Fibroblast of skin of right quadriceps (primary cell): ENCODE measurements at regions not wholly inside any gene's neighbourhood (a gene's known extent, or its start where the extent isn't known, plus 50 kb on each side); places are given as distances from the start of the nearest gene placed in this dataset.
"Not testable (repeated sequence)": the region's sequence is repeated elsewhere in the genome, so short reads cannot be mapped to it uniquely, and the experiment has no call there.

Experiments used
- DNase-seq: peaks from one replicate; pipeline ENCODE4 v3.0.0-alpha.2; 2013

DNA sequence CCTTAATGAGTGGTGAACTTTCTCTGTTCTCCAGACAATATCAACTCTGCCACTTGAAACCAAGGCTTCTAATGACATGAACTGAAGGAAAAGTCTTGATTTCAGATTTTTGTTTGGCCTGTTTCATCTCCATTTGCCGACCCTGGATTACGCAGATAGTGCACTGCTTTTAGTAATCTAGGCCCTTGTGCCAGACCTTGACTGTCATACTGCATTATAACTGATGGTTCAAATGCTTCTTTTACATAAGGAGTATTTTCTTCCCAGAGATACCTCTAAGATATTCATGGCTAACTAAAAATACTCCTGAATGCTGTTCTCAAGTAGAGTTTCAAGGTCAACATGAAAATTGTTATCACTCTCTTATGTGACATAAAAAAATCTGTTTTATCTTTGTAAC is 238.7 kb upstream of the SEMA6A start:
- DNase-seq = no peak

DNA sequence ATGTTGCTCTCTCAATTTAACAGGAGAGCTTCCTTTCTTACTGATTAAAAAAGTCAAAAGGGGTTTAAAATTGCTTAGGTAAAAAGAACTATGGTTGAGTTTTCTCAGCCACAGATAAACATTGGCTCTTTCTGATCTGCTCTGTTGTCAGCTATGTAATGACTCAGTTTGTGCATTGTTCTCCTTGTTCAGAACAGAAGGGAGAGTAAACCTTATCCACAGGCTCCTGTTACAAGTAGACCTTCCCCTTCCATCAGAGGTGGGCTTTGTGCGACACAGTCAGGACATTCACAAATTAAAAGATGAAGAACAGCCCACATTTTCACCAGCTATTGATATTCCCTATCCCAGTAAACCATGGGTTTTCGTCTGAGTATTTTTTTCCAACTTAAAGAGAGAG is 236.3 kb upstream of the SEMA6A start:
- DNase-seq = no peak

DNA sequence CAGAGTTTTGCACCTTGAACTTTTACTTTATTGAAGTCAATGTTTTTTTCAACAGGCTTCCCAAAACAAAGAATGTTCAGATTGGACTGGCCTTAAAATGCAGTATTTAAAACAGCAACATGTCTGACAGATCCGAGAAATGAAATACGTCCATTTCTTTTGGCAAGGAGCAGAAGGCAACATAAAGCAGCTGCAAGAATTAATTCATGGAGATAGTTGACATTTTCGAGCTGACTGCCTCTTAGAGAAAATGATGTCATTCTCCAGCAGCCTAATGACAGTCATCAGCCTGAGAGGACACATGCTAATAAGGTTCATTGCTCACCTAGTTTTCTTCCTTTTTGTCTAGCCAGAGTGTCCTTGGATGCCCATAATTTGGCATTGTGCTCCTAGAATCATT is 232.2 kb upstream of the SEMA6A start:
- DNase-seq = no peak

DNA sequence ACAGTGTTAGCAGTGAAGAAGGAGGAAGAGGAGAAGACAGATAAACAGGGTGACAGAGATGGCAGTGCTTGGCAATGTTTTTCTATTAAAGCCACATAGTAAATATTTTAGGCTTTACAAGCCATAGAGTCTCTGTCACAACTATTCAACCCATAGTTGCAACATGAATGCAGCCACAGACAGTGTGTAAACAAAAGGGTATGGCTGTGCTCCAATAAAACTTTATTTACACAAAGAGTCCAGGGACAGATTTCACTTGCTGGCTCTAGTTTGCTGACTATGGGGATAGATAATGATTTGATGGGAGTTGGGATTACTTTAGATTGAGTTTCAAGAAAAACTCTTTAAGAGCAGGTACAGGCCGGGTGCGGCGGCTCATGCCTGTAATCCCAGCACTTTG is 224.8 kb upstream of the SEMA6A start:
- DNase-seq = no peak

DNA sequence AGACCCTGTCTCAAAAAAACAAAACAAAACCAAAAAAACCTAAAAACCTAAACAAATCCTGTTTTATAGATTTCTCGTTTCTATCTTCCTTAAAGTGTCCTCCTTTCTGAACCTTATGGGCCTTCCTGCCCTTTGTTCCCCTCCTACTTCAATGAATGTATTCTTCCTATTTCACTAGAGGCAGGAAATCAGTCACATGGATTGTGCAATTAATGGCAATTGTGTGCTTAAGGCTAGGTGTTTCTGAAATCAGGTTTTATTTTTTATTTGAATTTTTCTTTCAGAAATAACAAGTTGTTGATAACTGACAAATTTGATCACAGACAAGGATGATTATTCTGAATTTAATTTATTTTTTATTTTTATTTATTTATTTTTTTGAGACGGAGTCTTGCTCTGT is 220.6 kb upstream of the SEMA6A start:
- no peak for DNase-seq

DNA sequence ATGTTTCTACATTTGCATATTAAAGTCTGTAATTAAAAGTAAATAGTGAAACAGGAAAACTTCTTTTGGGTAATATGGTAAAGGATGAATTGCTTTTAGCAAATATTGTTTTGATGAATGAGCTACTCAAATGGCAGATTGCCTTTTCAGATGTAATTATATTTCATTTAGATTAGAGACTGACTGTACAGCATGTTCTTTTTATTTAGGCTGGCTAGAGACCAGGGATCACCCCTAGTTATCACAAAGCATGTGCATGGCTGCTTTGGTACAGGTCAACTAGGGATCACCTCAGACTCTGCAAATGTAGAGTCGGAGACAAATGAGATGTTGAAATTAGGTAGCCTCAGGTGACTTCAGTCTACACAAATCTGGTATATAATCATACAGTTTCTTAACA is 214.9 kb upstream of the SEMA6A start:
- DNase-seq = no peak

DNA sequence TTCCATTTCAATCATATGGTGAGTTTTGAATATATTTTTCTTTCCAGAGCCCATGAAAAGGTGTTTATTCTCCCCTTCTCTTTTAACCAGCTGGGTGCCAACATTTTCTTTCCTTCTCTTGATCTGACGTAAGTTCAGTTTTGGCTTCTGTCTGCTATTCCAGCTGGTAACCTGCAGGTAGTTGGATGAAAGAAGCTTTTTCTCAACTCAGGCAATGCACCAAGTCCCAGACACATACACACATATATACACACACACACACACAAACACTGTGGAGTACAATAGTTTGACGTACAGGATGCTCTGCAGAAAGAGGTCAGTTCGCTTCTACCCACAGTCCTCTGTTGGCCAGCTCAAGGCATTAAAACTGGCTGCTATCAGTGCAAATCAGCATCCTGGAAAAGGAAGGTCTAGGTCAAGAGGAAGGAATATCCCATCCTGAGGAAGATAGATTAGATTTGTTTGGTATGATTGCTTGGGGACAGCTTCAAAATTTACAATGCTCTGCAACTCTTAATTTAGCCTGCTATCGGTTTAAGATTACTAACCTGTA is 214.3 kb upstream of the SEMA6A start:
- DNase-seq = no peak

DNA sequence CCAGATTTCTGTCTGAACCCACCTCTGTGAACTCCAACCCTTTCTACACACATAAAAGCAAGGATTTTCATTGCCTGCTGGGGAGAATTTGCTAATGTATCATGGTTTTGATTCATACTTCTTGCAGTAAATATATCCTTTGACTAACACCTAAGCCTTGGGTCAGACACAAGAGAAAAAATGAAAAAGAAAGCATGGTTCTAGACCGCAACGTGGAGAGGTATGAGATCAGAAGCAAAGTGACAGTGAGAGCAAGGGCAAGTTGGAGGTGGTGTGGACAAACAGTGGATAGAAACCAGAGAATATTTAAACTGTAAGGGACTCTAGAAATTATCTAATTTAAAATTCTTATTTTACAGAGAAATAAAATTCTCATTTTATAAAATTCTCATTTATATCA is 212.9 kb upstream of the SEMA6A start:
- no peak for DNase-seq

DNA sequence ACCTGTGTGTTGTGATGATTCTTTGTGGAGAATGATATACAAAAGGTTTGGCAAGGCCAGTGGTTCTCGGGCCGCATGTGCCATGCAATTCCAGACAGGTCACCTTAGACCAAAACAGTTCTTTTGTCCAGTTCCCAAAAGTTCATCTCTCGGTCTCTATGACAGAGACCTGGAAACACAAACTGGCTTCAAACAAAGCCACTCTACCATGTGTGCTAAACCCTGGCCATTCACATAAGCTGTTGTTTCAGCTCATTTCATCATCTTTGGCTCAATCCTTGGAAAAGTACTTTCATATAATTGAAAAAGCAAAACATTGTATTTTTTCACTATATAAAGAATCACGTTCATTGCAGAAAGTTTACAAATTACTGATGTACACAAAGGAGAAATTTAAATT is 210.5 kb upstream of the SEMA6A start:
- DNase-seq = no peak

DNA sequence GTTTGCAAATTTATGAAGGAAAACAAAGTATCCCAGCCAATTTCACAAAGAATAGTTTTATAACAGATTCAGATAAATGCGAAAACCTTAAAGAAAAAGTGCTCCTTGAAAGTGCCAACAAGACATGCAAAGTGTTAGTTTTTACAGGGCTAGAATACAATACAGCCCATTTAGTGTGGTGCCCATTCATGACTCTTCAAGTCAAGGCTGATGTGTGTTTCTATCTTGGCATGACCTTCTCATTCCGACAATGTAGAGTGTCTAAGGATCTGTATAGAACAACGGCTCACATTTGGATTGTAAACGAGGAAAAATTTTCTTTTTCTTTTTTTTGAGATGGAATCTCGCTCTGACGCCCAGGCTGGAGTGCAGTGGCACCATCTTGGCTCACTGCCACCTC is 205.2 kb upstream of the SEMA6A start:
- DNase-seq = no peak

DNA sequence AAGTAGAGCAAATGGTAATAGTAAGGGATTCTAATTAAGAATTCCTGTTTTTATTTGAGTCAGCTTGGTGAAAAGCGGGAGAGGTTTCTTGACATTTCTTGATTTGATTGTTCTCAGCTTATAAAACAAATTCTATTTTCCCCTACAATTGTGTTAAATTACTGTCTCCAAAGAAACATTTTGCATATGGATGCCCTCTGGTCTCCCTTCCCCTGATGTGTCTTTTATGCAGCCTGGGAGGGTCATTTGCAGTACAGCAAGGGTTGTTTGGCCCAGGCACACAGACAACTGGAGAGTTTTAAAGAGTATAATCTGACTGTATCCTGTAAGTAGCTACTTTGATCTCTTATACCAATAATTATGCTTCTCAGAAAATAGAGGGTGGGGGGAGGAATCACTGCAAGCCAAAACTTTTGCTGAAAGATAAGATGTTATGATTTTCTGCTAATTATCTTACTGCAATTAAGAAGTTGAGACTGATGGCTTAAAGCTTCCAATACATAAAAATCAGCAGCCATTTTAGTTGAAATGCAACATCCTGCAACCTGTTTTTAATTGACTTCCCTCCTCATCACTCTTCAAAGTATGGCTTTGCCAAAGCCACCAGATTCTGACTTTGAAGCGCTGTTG is 204.1 kb upstream of the SEMA6A start:
- no peak for DNase-seq

DNA sequence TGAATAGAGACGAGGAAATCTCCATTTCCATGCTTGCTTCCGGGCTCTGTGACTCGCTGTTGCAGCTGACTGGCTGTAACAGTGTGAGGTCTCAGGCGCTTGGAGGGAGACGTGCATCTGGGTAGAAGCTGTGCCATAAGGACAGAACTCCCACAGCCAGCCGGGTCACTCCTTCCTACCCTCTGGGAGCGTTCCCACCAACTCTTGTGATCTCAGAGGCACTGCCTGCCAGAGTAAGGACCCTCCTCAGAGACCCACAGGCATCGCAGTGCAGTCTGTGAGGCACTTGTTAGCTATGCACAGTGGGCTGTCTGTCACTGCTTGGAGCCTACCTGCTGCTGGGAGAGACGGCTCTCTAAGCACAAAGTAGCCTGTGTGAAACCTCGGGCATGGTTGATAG is 203.4 kb upstream of the SEMA6A start:
- DNase-seq = no peak

DNA sequence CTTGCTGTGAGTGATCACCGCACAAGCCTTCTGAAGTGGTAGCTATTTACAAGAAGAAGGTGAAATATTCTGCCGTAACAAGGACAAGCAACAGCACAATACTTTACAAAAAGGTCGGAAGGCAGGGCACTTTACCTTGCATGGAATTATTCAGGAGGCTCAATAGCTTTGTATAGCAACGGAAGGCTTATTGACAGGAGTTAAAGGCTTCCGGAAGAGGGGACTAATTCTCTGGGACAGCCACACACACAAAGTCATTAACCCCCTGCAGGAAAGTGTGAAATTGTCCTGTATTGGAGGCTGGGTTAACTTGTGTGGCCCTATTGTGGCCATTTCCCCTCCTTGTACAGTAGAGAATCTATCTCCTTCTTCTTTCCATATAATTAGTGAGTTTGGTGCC is 199.3 kb upstream of the SEMA6A start:
- no peak for DNase-seq

DNA sequence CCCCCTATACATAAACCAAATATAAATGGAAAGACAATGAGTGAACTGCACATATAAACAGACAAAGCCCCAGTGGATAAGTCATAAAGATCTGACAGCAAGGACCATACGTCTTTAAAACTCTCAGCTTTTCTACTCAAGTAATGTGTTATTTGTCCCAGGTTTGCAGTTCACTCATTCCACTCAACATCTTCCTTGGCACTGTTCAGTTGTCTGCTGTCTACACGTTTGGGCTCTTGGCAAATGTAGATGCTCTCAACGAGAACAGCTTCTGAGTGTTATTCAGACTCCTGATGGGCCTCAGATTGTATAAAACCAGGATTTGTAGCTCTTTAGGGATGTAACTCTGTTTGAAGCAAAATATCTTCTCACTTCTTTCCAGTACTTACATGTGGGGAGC is 198.2 kb upstream of the SEMA6A start:
- no peak for DNase-seq

DNA sequence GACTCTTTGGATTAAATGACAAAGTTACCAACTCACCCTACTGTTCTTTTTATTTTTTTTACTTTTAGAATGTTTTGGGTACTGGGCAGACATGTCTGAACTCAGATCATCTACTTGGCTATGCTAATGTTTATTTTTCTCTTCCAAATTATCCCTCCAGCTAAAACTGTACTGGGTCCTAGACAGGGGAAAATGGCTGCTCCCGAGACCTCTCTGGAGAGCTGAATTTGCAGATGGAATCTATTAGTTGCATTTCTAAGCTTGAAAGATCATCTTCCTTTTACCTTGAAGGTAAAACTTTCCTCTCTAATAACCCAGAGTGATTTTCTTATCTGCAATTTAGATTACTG is 197.5 kb upstream of the SEMA6A start:
- DNase-seq = no peak

DNA sequence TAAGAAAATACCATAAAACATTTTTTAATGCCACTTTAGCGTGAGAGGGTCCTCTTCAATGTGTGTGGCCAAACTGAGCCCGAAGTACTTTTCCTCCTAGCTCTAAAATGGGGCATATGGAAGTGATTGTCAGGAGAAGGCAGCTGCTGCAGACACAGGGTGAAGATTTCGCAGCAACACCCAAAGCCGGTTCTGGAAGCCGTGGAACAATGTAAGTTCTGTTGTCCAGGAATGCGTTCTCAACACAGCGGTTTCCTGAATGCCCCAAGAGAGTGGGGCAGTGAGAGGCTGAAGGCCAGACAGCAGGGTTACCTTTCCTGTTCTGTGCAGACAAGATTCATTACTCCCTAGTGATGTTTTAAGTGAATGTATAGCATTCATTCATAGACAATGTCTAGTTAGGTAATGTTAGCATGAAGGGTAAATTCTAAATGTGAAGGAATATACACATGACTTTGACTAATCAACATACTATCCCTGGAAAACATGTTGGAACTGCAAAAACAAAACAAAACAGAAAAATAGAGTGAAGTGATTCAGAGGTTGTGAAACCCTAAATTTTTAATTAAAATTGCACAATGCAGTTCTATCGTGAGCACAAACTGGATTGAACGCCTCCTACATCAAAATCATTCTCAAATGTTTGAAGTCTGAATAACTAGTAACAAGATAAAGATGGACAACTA is 197.0 kb upstream of the SEMA6A start:
- DNase-seq = peak; percentile 16

DNA sequence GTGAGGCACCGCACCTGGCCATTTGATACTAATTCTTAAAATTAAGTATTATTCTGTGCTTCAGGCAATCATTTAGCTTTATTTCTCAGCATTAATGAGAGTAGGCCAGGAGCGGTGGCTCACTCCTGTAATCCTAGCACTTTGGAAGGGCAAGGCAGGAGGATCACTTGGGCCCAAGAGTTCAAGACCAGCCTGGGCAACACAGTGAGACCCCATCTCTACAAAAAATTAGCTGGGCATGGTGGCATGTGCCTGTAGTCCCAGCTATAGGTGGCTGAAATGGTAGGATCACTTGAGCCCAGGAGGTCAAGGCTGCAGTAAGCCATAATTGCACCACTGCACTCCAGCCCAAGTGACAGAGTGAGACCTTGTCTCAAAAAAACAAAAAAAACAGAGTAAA is 195.3 kb upstream of the SEMA6A start:
- DNase-seq = not testable (repeated sequence)

DNA sequence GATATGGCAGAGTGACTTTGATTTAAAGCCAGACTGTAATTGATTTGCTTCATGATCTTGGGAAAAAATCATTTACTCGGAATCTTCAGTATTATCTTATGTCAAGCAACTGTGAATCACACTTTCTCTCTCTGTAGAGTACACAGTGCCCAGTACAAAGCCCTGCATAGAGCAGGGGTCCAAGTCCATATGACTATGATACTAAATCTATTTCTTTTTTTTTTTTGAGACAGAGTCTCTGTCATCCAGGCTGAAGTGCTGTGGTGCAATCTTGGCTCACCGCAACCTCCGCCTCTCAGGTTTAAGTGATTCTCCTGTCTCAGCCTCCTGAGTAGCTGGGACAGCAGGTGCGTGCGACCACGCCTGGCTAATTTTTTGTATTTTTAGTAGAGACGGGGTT is 194.8 kb upstream of the SEMA6A start:
- DNase-seq = no peak

DNA sequence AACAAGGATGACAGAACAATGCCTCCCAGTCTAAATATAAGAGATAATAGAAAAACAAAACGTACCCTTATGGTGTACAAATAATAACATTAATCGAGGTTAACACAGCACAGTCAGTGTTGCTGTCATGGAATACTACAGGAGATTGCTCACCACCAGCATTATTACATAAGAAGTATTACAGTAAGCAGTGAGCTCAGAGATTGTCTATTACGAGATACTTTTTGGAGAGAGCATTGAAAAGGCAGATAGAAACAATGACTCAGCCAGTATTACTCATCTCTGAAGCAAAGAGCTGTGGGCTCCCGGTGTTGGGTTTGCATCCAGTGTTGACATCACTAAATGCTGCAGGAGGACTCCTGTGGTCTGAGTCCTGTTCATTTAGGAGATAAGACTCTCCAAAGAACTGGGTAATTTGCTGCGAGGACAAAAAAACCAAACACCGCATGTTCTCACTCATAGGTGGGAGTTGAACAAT is 191.9 kb upstream of the SEMA6A start:
- peak; percentile 74 for DNase-seq

DNA sequence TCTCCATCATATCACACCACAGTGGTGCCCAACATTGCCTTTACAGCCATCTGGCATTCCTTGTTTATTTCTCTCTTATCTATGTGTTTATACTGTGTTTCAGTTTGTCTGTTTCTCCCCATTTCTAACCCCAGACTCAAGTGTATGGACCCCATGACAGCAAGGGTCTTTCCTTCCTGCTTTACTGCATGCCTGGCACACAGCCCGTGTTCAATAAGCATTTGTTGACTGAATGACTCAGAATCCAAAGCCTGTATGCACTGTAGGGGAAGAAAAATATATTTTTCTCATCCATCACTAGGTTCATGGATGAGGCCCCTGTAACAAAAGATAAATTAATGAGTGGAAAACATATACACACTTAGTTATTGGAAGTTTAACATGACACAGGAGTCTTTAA is 190.8 kb upstream of the SEMA6A start:
- DNase-seq = no peak

DNA sequence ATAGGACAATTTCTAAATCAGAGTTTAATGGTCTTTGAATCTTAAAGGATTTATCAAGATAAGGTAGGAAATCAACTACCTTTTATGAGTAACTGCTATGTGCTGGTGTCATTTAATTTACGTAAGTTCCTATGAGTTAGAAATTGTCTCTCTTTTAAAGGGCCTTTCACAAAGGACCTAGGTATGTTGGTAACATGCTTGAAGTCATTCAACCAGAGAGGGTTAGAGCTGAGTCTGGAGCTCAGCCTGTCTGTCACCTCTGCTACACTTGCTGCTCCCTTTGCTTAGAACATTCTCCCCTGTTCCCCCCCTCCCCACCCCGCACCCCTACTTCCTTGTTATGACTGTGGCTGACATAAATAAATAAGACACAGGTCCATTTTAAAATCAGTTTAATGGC is 190.3 kb upstream of the SEMA6A start:
- DNase-seq = no peak

DNA sequence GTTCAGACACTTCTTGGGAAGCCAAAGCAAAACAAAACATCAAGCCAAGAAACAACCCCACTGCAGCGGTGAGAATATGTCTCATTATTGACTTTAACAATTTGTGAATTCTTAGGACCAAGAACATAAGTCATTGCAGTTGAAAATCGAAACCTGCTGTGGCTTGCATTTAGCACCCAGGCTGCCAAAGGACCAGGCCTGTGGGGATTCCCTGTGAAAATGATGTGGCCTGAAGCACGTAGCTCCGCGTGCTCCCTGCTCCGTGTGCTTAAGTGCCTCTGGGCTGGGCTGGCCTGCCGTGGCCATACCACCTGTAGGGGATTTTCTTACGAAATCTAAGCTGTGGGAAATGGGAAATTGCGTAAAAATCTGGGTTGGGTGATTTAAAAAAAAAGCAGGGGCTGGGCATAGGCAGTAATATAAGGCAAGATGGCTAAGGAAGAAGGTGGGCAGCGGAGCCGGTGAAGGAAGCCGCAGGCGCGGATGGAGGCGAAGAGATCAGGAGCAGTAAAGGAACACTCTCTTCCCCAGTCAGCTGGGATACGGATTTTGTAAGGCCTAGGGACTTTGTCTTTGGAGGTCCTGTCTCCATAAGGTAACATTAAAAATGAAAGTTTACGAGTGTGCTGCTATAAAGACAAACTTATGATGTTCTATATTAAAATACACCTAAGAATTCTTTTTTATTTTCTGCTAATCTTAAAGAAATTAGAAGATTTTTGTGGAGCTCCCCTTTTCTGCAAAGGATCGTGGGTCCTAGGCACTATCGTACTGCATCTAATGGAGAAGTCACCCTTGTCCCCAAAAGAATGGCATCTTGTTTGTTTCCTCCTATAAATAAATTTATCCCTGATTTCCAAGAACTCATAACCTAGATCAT is 189.6 kb upstream of the SEMA6A start:
- no peak for DNase-seq

DNA sequence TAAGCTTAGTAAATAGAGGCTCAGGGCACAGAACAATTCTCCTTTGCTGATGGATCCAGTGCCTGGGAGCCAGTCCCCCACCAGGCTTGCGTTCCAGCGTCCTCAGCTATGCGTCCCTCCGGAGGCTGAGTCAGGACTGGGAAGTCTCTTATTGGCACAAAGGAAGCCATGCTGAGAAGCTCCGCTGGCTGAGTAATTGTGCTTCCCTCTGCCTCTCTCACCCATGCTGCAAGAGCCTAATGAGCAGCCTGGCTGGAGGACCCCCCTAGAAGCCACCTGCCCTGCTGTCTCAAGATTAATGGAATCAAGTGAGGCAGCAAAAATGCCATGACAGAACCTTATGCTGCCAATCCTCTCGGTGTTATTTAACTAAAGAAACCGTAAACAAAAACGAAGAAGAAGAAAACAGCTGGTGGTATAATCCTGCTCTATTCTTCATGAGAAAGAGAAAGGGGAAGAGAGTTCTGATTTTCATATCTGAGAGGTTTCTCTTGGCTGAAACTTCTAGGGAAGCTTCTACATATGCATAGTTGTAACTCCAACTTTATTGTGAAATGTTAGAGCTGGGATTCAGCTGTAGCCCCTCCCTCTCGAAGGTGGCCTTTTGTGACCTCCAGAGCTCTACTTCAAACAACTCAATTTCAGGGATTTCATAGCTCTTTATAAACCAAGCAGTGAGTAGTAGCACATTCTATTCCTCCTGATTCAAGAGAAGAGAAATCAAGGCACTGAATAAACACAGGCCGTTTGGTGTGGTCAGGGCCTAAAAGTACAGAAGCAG is 185.4 kb upstream of the SEMA6A start:
- DNase-seq = peak; percentile 10
